ENCODE measurements at regions not wholly inside any gene's neighbourhood (a gene's known extent, or its start where the extent isn't known, plus 50 kb on each side); places are given as distances from the start of the nearest gene placed in this dataset.

DNA sequence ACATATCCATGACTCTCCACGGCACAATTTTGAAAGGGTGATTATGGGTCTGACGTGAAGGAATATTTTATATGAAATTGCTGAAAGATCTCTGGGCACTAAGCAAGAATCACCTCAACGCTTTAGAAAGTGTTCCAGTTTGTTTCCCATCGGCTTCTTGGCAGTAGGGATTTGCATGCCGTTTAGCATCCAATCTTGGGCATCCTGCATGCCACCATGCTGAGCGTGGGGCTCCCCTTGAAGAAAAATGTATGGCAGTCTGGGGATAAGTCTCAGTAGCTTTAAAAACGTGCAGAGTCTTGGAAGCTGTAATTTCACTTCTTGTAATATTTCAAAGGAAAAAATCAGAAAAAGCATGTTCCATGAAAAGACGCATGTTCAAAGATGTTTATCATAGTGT is 151.7 kb downstream of the DMRT2 start:
- ATAC-seq = no peak
- no peaks in the 10 kb centered on the region for H3K79me2 ChIP-seq (ENCODE audit: insufficient read depth, low read length)
- intact Hi-C loops (cut with micrococcal nuclease) = no loop called here

DNA sequence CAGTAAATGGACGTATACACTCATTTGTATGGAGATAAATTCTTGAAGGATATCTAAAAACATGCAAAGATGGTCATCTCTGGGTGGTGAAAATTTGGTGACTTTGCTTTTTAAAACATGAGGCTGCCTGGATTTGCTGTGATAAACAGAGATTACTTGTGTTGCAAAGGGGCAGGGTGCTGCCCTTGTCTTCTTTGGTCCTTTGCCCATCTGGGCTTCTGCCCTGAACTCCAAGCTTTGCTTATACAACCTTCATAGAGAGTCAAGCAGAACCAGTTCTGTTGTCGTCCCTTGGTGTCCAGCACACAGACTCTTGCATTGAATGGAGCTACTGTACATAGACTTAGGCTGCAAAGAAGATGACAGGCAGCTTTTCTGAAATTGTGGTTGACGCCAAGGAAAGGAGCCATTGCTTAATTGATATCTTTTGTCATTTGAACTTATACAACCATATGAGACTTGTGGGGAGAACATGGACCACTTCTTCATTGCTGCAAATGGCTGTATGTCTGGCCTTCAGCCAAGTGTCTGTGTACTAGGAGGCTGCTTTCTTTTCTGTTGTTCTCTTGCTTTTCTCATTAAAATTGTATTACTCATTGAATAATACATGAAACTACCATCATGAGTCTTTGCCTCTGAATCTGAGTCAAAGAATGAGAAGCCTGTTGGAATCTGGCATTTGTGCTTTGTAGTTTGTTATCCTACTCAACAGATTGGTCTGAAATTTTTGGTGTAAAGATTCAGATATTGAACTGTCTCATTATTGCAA is 152.5 kb downstream of the DMRT2 start:
- no peak for DNase-seq (ENCODE audit: low read depth, low spot score)

More for the DNA sequence above, 151.7 kb downstream of the DMRT2 start:
- peaks cover 0 to 18% of the 10 kb centered on the region in 2 experiments; a peak in 2 of 4 replicates for H3K9me3 ChIP-seq (ENCODE audit: control insufficient read depth in 1 of 2, insufficient read depth in 1 of 2, low read depth in 1 of 2, low read length in 2 of 2)
- no peak overlapping the region for H3K4me2 ChIP-seq (ENCODE audit: low read length)
- ChIA-PET POLR2A (no interaction called here), RAD21 (ENCODE audit: low non-redundant PET in 1 of 2, low total read pairs in 2 of 2, uncharacterized antibody in 2 of 2, unreplicated experiment in 2 of 2) (no interaction called here), CTCF (no interaction called here)
- no peaks in the 10 kb centered on the region for H4K20me1 ChIP-seq (ENCODE audit: insufficient read depth)
- no peak overlapping the region for H3K9ac ChIP-seq (ENCODE audit: low read length)
- H3K9me2 ChIP-seq (ENCODE audit: insufficient read depth) = no peaks in the 10 kb centered on the region
- no peaks in the 10 kb centered on the region for H3K27me3 ChIP-seq (ENCODE audit: insufficient read depth, low read length)
- no TSS peak for BruUV-seq (replicated peaks)
- H2AFZ ChIP-seq (ENCODE audit: low read depth, low read length, poor library complexity, severe bottlenecking) = no peak overlapping the region
- H3K4me1 ChIP-seq (ENCODE audit: control insufficient read depth in 1 of 2, insufficient read depth in 2 of 2, low read length in 2 of 2) = no peaks in the 10 kb centered on the region
- no peak overlapping the region for H3K27ac ChIP-seq (ENCODE audit: low read depth, low read length)
- H3K36me3 ChIP-seq (ENCODE audit: control insufficient read depth in 1 of 2, insufficient read depth in 2 of 2, low read length in 2 of 2) = no peaks in the 10 kb centered on the region
- TF ChIP-seq, protein P1, sequence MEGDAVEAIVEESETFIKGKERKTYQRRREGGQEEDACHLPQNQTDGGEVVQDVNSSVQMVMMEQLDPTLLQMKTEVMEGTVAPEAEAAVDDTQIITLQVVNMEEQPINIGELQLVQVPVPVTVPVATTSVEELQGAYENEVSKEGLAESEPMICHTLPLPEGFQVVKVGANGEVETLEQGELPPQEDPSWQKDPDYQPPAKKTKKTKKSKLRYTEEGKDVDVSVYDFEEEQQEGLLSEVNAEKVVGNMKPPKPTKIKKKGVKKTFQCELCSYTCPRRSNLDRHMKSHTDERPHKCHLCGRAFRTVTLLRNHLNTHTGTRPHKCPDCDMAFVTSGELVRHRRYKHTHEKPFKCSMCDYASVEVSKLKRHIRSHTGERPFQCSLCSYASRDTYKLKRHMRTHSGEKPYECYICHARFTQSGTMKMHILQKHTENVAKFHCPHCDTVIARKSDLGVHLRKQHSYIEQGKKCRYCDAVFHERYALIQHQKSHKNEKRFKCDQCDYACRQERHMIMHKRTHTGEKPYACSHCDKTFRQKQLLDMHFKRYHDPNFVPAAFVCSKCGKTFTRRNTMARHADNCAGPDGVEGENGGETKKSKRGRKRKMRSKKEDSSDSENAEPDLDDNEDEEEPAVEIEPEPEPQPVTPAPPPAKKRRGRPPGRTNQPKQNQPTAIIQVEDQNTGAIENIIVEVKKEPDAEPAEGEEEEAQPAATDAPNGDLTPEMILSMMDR (IDR thresholded peaks at IDR 0.05 in 2 of 3, conservative IDR thresholded peaks at IDR 0.05 in 1 of 3; ENCODE audit: borderline replicate concordance in 1 of 3, insufficient read depth in 1 of 3, low read depth in 2 of 3, low read length in 2 of 3) = no peak
- TF ChIP-seq JUND (IDR thresholded peaks at IDR 0.05) (no peak), EZH2 (IDR thresholded peaks at IDR 0.05) (no peak)
- no peak overlapping the region for H3K4me3 ChIP-seq (replicated peaks in 1 of 2; ENCODE audit: low read depth in 1 of 2, low read length in 2 of 2)
- DNase-seq (ENCODE audit: low read depth, low spot score) = no peak

More for the DNA sequence above, 152.5 kb downstream of the DMRT2 start:
- H3K9ac ChIP-seq (ENCODE audit: low read length) = no peak overlapping the region
- RAD21 ChIA-PET (ENCODE audit: low non-redundant PET in 1 of 2, low total read pairs in 2 of 2, uncharacterized antibody in 2 of 2, unreplicated experiment in 2 of 2) = no interaction called here
- no peaks in the 10 kb centered on the region for H3K79me2 ChIP-seq (ENCODE audit: insufficient read depth, low read length)
- no peak overlapping the region for H3K4me3 ChIP-seq (replicated peaks in 1 of 2; ENCODE audit: low read depth in 1 of 2, low read length in 2 of 2)
- H3K36me3 ChIP-seq (ENCODE audit: control insufficient read depth in 1 of 2, insufficient read depth in 2 of 2, low read length in 2 of 2) = no peaks in the 10 kb centered on the region
- ATAC-seq = no peak
- intact Hi-C loops (cut with micrococcal nuclease) = no loop called here
- H2AFZ ChIP-seq (ENCODE audit: low read depth, low read length, poor library complexity, severe bottlenecking) = no peak overlapping the region
- H3K9me2 ChIP-seq (ENCODE audit: insufficient read depth) = no peaks in the 10 kb centered on the region
- BruUV-seq (replicated peaks) = no TSS peak
- H3K27me3 ChIP-seq (ENCODE audit: insufficient read depth, low read length) = no peaks in the 10 kb centered on the region
- peaks cover 0 to 18% of the 10 kb centered on the region in 2 experiments; a peak in 2 of 4 replicates for H3K9me3 ChIP-seq (ENCODE audit: control insufficient read depth in 1 of 2, insufficient read depth in 1 of 2, low read depth in 1 of 2, low read length in 2 of 2)
- H3K4me1 ChIP-seq (ENCODE audit: control insufficient read depth in 1 of 2, insufficient read depth in 2 of 2, low read length in 2 of 2) = no peaks in the 10 kb centered on the region
- H3K27ac ChIP-seq (ENCODE audit: low read depth, low read length) = no peak overlapping the region
- POLR2A ChIA-PET = no interaction called here
- TF ChIP-seq FOSL1 (IDR thresholded peaks at IDR 0.05; ENCODE audit: low read depth) (no peak), POLR2A (IDR thresholded peaks at IDR 0.05; ENCODE audit: borderline replicate concordance, extremely low read depth, insufficient read depth, insufficient read length) (no peak), JUND (IDR thresholded peaks at IDR 0.05) (no peak), TCF7L2 (IDR thresholded peaks at IDR 0.05; ENCODE audit: borderline replicate concordance, extremely low read depth, insufficient read depth, insufficient read length) (no peak), ZNF274 (IDR thresholded peaks at IDR 0.05; ENCODE audit: low read depth, low read length) (no peak), CEBPB (IDR thresholded peaks at IDR 0.05; ENCODE audit: low read depth) (no peak), CBX3 (IDR thresholded peaks at IDR 0.05; ENCODE audit: low read depth) (no peak), EGR1 (IDR thresholded peaks at IDR 0.05; ENCODE audit: low read depth) (no peak), RAD21 (IDR thresholded peaks at IDR 0.05; ENCODE audit: low read depth) (no peak)
- TF ChIP-seq, protein P2, sequence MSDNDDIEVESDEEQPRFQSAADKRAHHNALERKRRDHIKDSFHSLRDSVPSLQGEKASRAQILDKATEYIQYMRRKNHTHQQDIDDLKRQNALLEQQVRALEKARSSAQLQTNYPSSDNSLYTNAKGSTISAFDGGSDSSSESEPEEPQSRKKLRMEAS (IDR thresholded peaks at IDR 0.05) = no peak
- TF ChIP-seq, protein P1 (IDR thresholded peaks at IDR 0.05 in 2 of 3, conservative IDR thresholded peaks at IDR 0.05 in 1 of 3; ENCODE audit: borderline replicate concordance in 1 of 3, insufficient read depth in 1 of 3, low read depth in 2 of 3, low read length in 2 of 3) = no peak
- TF ChIP-seq, protein P3, sequence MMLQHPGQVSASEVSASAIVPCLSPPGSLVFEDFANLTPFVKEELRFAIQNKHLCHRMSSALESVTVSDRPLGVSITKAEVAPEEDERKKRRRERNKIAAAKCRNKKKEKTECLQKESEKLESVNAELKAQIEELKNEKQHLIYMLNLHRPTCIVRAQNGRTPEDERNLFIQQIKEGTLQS (IDR thresholded peaks at IDR 0.05) = no peak
- CTCF ChIA-PET = no interaction called here
- H4K20me1 ChIP-seq (ENCODE audit: insufficient read depth) = no peaks in the 10 kb centered on the region
- no peak overlapping the region for H3K4me2 ChIP-seq (ENCODE audit: low read length)

All from HCT116 (cell line).